ENCODE measurements at regions not wholly inside any gene's neighbourhood (a gene's known extent, or its start where the extent isn't known, plus 50 kb on each side); places are given as distances from the start of the nearest gene placed in this dataset.

- no peak for DNase-seq
Measured at GRCh38 chr10:10914144-10914543, 103.5 kb upstream of the CELF2 start.

- DNase-seq, result no peak
Measured at GRCh38 chr10:10915215-10915614, 102.5 kb upstream of the CELF2 start.

DNA sequence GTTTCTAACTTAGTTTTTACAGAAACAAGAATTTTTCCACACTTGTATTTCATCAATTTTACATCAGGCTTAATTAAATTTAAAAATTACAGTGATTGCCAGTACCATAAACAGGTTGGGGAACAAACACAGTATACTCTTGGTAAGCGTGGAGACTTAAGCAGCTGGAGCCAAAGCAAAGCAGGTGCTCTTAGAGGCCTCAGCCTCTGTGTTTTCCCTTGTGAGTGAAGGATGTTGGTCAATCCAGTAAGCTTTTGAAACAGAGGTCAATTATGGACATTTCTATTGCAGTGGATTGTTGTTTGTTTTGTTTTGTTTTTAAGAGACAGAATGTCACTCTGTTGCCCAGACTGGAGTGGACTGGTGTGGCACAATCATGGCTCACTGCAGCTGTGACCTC, 100.6 kb upstream of the CELF2 start:
- no peak for DNase-seq

- DNase-seq, result no peak
Measured at GRCh38 chr10:10919976-10920375, 97.7 kb upstream of the CELF2 start.

DNA sequence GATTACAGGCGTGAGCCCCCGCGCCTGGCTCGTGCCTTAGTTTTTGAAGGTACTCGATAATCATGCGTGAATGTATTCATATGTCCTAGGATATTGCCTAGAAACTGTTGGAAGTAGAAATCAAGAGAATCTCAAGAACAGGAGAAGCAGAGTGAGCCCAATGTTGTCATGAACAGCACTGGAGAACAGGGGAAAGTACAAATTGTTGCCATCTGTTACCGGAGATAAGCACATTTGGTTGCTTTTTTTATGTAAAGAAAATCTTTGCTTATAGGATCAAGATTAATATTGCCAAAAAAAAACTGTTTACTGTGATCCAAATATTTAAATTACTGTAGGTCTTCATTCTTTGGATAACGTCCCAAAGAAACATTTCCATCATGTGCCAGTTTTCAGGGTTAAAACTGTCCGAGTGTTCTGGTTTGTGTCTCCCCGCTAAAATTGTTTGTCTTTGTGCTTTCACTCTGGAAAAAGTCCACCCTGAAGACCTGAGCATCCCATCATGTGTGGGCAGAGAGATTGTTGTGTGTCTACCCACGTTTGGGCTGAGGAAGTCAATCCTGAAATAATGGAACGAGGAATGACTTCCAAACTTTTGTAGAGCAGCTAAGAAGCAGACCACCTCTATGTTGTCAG, 95.7 kb upstream of the CELF2 start:
- DNase-seq, result no peak

- no peak for DNase-seq
Measured at GRCh38 chr10:10923029-10923651, 94.5 kb upstream of the CELF2 start.

DNA sequence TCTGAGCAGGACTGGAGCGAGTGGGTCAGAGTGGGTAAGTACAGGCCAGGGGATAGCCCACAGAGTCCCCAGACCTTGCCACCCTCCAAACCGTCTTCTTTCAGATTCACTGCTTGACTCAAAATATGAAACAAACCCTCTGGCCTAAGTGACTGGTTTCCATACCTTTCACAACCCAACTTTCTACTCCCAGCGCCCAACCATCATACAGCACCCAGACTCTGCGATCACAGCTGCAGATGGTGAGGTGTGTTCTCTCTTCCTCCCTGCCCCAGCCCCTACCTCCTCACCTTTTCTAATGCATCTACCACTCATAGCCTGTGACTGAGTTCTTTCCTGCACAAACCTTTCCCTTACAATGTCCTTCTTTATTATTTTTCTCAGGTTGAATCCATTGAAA, 92.0 kb upstream of the CELF2 start:
- no peak for DNase-seq

GRCh38 chr10:10927608-10928007, 90.1 kb upstream of the CELF2 start:
- DNase-seq, result no peak

DNA sequence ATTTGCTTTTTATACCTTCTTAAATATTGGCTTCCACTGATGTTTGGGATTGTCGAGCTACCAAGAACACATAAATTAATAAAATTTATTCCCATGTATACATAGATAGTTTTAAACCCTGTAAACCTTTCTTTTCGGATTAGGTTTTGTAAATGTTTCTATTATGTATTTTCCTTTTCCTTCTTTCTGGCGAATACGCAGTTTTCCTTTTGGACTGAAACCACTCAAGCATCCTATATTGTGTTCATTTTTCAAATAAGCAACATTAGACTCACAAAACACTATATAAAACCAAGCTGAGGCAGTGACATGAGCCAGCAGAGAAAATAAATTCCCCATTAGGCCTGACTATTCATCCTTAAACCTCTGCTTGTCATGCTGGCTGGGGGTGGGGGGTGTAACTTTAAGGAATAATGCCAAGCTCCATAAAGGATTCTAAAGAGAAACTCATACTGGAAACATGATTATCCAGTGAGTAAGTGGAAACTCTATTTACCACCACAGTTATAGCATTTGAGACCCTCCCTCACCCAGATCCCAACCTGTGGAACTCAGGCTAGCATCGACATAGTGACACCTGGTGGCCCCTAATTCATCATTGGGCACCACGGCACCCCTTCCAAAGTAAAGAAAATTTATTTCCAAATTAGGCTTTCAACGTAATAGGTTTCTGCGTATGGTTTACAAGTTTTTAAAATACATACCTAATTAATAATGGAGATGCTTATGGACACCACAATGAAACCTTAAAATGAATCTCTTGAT, 86.5 kb upstream of the CELF2 start:
- DNase-seq, result no peak

- DNase-seq, result no peak
Measured at GRCh38 chr10:10935032-10935431, 82.6 kb upstream of the CELF2 start.

DNA sequence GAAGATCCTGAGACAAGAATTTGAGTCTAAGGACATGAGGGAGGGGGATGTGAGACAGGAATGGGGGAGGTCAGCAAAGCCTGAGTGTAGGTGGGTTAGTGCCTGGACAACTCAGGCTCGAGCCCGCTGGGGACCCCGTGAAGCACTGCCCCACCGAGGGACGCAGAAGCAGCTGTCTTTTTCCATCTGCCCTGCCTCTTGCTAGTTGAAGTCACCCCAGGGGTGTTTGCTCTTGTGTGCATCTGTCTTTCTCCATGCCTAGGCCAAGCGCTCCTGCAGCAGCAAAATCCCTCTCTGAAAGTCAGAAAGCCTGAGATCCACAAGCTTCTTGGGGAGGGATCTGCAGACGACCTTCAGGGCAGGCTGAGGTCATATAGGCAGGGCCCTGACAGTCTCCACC, 79.0 kb upstream of the CELF2 start:
- DNase-seq, result no peak

DNA sequence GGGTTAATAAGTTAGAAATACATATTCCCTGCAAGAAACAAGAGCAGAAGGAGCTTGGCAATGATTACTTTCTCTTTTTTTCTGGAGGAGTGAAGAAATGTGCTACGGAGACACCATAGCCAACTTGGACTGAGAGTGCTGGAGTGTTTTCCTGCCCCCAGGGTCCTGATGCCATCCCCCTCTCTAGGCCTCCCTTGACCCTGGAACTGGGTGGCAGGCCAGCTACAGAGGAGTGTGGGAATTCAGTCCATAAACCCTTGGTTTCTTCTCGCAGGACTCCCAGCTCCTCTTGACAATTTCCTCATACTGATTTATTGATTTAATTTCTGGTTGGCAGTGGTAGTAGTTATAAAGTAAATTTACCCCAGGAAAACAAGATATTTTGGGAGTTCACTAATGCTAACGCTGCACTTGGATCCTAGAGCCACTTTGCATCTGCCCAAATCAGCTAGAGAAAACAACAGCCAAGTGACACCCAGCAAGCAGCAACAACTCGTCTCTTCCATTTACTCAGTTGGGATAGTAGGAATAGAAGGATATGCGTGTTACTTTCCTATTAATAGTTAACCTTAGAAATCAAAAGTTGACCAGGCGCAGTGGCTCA, 76.4 kb upstream of the CELF2 start:
- DNase-seq, result no peak

GRCh38 chr10:10942441-10942840, 75.2 kb upstream of the CELF2 start:
- no peak for DNase-seq

- no peak for DNase-seq
Measured at GRCh38 chr10:10946081-10946480, 71.6 kb upstream of the CELF2 start.

DNA sequence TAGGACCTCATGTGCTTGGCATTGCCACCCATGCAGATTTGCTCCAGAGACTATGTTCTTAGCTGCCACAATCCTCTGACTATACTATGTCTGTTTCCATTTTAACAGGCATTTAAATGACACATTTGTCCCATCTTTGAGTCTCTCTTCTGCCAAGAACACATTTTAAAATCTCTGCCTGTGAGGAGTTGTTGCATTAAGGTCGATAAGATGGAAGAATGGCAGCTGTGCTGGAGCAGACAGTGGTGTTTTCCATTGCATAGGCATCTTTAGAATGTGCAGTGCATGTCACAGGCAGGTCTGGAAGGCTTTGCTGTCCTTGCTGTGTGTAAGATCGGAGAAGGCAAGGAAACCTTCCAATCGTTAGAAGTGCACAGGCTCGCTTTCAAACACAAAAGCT, 70.9 kb upstream of the CELF2 start:
- DNase-seq, result no peak

- no peak for DNase-seq
Measured at GRCh38 chr10:10951675-10952074, 66.0 kb upstream of the CELF2 start.

DNA sequence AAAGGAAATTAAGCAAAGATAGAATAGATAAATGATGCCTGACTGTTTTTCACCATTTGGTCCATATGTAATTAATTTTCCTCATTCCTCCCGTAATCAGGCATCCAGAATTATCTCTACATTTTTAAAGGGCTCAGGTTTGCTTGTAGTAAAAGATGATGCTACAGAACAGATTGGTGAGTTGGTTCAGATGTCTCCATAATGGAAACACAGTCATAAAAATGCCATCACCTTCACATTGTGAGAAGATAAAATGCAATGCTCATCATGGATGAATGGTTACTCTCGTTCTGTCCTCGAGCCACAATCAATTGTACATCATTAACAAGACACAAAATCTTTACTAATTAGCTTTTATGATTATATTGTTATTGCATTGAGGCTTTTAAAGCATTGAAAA, 64.9 kb upstream of the CELF2 start:
- no peak for DNase-seq

- no peak for DNase-seq
Measured at GRCh38 chr10:10956681-10957542, 60.8 kb upstream of the CELF2 start.

DNA sequence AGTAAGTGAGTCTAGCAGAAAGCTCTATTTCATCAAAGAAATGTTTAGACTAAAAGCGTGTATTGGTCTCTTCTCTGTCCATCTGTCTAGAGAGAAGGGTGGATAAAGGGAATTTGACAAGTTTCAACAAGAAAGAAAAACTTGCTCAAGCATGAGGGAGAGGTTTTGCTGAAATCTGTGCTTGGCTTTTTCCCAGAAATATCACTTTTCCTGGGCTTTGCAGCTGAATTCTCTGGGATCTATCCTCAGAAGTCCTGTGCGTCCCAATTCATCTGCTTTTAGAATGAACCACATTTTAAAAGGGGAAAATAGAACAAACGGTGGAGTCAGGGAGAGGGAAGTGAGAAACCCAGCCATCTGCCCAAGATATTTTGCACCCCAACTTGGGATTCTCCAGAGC, 59.6 kb upstream of the CELF2 start:
- DNase-seq, result no peak

- DNase-seq, result no peak
Measured at GRCh38 chr10:10959666-10960065, 58.0 kb upstream of the CELF2 start.

- DNase-seq, result no peak
Measured at GRCh38 chr10:10960534-10960933, 57.1 kb upstream of the CELF2 start.

DNA sequence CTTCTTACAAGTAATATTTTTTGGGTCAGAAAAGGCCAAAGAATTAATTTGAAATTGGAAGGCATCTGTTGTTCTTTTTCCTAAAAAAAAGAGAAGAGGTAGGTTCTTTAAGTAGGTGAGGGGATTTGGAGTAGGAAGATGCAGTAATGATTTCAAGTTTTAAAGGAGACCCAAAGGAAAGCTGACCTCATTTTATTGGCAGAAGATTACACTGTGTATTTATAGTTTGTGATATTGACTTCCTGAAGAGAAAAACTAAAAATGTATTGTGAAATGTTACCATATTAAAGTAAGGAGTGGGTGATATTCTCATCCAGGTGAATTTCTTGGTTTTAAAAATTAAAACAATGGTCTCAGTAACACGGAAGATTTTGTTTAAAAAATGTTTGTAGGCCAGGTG, 56.6 kb upstream of the CELF2 start:
- DNase-seq, result no peak

GRCh38 chr10:10967029-10967428, 50.6 kb upstream of the CELF2 start:
- no peak for DNase-seq

Data from CD4-positive, alpha-beta T cell treated with Interferon alpha-2 for 1 hour (primary cell).